Right atrium auricular region (tissue), 2 donors: ENCODE measurements at regions not wholly inside any gene's neighbourhood (a gene's known extent, or its start where the extent isn't known, plus 50 kb on each side); places are given as distances from the start of the nearest gene placed in this dataset.

Experiments used
- DNase-seq: peaks from one replicate; pipeline ENCODE4 v3.0.0-alpha.2; 2019; ENCODE audit warnings: low spot score
- H3K27ac ChIP-seq, 2 donors: fragments of 200-600 bp; sonication (generic); 1 replicate in 1 of 2; 2 replicates in 1 of 2; pipeline ENCODE4 v1.5.1; 2016 to 2019
- H3K27me3 ChIP-seq, 2 donors: fragments of 200-600 bp; sonication (generic); one replicate each; pipeline versions ENCODE4 v1.5.1 to v1.6.0; 2017 to 2019
- H3K36me3 ChIP-seq: fragments of 200-600 bp; sonication (generic); one replicate; pipeline ENCODE4 v1.5.1; 2016
- H3K4me1 ChIP-seq, 2 donors: fragments of 200-600 bp; sonication (generic); one replicate each; pipeline versions ENCODE4 v1.5.1 to v1.6.0; 2017 to 2019
- H3K4me3 ChIP-seq, 2 donors: fragments of 200-600 bp; sonication (generic); 1 replicate in 1 of 2; 2 replicates in 1 of 2; pipeline ENCODE4 v1.5.1; 2017 to 2019; ENCODE audit warnings: mild to moderate bottlenecking in 1 of 2, moderate library complexity in 1 of 2
- H3K9me3 ChIP-seq, 2 donors: fragments of 200-600 bp; sonication (generic); one replicate each; pipeline ENCODE4 v1.5.1; 2019
- CTCF ChIP-seq, 2 donors: fragments of 200-600 bp; sonication (generic); IDR thresholded peaks; one replicate each; pipeline ENCODE4 v1.5.1; 2019; ENCODE audit warnings: antibody characterized with exemption in 2 of 2

- Histone ChIP-seq H3K4me3 (no peak overlapping the region), H3K9me3 (no peaks in the 10 kb centered on the region), H3K27me3 (no peaks in the 10 kb centered on the region), H3K36me3 (no peaks in the 10 kb centered on the region), H3K27ac (no peak overlapping the region), H3K4me1 (no peaks in the 10 kb centered on the region)
- TF ChIP-seq CTCF (IDR thresholded peaks at IDR 0.05), result no peak
- no peak for DNase-seq
These were observed 231.5 kb downstream of the UBE3A start for GRCh38 chr15:25207369-25207768.

GRCh38 chr15:25208735-25209134, 230.1 kb downstream of the UBE3A start:
- Histone ChIP-seq H3K27ac (no peak overlapping the region), H3K9me3 (no peaks in the 10 kb centered on the region), H3K4me1 (no peaks in the 10 kb centered on the region), H3K36me3 (no peaks in the 10 kb centered on the region), H3K27me3 (no peaks in the 10 kb centered on the region), H3K4me3 (no peak overlapping the region)
- no peak for DNase-seq
- TF ChIP-seq CTCF (IDR thresholded peaks at IDR 0.05), result no peak

GRCh38 chr15:25220834-25221233, 218.0 kb downstream of the UBE3A start:
- no peaks in the 10 kb centered on the region for H3K27me3 ChIP-seq
- no peak for TF ChIP-seq CTCF (IDR thresholded peaks at IDR 0.05)
- no peak overlapping the region for H3K4me3 ChIP-seq
- no peaks in the 10 kb centered on the region for H3K9me3 ChIP-seq
- H3K36me3 ChIP-seq, result no peaks in the 10 kb centered on the region
- H3K27ac ChIP-seq, result no peak overlapping the region
- no peak for DNase-seq
- H3K4me1 ChIP-seq, result no peaks in the 10 kb centered on the region

- DNase-seq, result no peak
- H3K9me3 ChIP-seq, result no peaks in the 10 kb centered on the region
- H3K36me3 ChIP-seq, result no peaks in the 10 kb centered on the region
- no peak overlapping the region for H3K27ac ChIP-seq
- H3K27me3 ChIP-seq, result no peaks in the 10 kb centered on the region
- no peak overlapping the region for H3K4me3 ChIP-seq
- no peak for TF ChIP-seq CTCF (IDR thresholded peaks at IDR 0.05)
- no peaks in the 10 kb centered on the region for H3K4me1 ChIP-seq
These were observed 214.4 kb downstream of the UBE3A start for GRCh38 chr15:25224396-25224795.

GRCh38 chr15:25226360-25226759, 212.5 kb downstream of the UBE3A start:
- no peak overlapping the region for H3K4me3 ChIP-seq
- H3K27me3 ChIP-seq, result no peaks in the 10 kb centered on the region
- DNase-seq, result no peak
- H3K36me3 ChIP-seq, result no peaks in the 10 kb centered on the region
- TF ChIP-seq CTCF (IDR thresholded peaks at IDR 0.05), result no peak
- no peaks in the 10 kb centered on the region for H3K4me1 ChIP-seq
- no peaks in the 10 kb centered on the region for H3K9me3 ChIP-seq
- H3K27ac ChIP-seq, result no peak overlapping the region

GRCh38 chr15:25228261-25228660, 210.6 kb downstream of the UBE3A start:
- Histone ChIP-seq H3K9me3 (no peaks in the 10 kb centered on the region), H3K27ac (no peak overlapping the region), H3K4me3 (no peak overlapping the region), H3K27me3 (no peaks in the 10 kb centered on the region), H3K4me1 (no peaks in the 10 kb centered on the region), H3K36me3 (no peaks in the 10 kb centered on the region)
- TF ChIP-seq CTCF (IDR thresholded peaks at IDR 0.05), result no peak
- no peak for DNase-seq
